Nucleus accumbens (tissue), 56 donors: ENCODE measurements at regions not wholly inside any gene's neighbourhood (a gene's known extent, or its start where the extent isn't known, plus 50 kb on each side); places are given as distances from the start of the nearest gene placed in this dataset.

Experiments used
- DNase-seq, 56 donors: peaks; one replicate each; lab custom pipeline; 2025; lab: John Stamatoyannopoulos, UW

DNA sequence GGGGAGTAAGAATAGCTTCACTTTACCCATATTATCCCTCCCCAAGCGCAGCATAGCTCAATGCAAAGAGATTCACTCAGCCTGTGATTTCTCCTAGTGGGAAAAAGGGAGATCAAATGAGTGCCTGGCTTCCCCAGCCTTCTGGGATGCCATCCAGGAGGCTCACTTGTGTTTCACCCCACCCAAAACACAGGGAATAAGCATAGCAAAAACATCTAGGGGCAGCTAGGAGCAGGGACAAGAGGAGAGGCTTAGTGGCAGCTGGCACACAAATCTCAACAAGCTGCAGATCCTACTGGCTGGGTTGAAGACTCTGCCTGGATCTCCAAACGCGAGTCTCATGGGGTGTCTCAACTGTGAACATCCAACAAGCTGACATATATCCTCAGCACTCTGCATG, 715.8 kb downstream of the RNF144B start:
- peak in 1 of 56 donors; percentile 0 for DNase-seq

DNA sequence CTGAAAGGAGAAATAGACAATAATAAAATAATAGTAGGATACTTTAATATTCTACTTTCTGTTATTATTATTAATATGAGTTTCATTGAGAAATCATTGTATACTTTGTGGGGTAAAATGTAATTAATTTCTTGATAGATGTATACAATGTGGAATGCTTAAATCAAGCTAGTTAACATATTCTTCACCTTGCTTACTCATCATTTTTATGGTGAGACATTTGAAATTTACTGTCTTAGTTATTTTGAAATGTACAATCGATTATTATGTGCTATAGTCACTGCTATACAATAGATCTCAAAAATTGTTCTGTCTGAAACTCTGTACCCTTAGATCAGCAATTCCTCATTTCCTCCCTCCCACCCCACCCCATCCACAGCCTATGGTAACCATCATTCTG, 720.3 kb downstream of the RNF144B start:
- DNase-seq, result no peak

DNA sequence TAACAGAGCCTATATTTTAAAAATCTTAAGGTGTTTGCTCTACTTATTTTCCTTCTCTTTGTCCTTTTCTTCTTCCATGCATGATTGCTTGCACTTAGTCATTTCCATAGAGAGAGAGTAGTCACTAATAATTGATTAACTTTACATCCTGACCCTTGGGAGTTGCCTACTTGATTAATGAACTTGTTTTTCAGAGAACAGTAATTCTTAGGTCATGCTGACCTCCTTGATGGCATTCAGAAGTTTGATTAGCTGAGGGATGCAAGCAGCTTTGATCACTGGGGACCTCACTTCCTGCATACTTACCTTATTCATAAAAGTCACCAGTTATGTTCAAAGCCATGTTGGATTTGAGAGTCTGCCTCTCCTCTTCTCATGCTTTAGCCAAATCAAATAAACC, 715.6 kb upstream of the ID4 start:
- no peak for DNase-seq

DNA sequence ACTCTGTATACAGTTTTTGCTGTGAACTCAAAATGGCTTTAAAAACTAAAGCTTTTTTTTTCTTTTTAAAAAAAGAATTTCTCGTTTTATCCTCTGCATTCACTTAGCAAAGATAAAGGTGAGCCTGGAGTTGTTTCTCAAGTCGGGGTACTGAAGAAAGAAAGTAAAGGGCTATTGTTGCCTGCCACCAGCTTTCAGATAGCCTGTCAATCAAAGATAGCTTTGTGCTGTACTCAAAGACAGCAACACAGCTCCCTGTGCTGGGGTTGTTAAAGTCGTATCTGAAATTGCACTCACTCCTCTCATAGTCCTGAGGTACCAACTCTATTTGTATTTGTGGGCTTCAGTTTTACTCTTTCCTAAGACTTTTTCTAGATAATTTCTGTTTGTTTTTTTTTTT, 710.1 kb upstream of the ID4 start:
- no peak for DNase-seq

DNA sequence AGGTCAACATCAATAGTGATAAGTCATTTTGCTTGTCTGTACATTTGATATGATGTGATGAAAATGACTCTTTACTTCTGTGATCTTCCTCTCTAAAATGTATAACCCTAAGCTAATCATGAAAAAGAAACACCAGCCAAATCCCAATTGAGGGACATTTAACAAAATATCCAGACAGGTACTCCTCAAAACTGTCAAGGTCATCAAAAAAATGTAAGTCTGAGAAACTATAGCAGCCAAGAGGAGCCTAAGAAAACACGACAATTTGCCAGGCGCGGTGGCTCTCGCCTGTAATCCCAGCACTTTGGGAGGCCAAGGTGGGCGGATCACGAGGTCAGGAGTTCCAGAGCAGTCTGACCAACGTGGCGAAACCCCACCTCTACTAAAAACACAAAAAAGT, 708.5 kb upstream of the ID4 start:
- no peak for DNase-seq

DNA sequence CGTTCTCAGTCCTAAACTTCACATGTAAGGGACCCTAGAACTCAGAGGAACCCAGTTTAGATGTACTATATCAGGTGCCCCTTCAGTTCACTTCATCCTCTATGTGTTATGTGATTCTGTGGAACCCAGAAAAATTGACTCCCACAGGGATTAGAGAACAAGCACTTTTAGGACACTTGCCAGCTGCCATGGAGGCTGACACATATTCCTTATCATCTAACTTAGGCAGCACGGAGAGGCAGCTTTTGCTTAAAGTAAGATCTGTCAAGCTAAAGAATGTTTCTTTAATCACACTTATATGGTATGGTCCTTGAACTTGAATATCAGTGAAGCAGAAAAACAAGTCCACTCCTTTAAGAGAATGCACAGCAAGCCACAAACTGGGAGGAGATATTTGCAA, 701.5 kb upstream of the ID4 start:
- no peak for DNase-seq

DNA sequence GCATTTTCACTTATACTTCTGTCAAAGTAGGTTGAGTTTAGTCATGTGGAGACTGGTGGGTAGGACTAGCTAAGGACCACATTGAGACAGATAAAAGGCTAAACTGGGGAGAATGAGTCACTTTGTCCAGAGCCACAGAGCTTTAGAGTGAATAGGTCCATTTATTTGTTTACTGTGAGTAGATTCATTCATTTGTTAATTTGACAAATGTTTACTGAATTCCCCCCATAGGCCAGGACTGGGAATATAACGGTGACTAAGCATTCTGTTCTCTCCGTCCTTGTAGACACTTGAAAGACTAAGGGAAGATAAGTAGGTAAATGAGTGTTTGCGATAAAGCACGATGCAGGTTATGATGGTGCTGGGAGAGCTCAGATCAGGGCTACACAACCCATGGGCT, 699.7 kb upstream of the ID4 start:
- DNase-seq, result no peak

DNA sequence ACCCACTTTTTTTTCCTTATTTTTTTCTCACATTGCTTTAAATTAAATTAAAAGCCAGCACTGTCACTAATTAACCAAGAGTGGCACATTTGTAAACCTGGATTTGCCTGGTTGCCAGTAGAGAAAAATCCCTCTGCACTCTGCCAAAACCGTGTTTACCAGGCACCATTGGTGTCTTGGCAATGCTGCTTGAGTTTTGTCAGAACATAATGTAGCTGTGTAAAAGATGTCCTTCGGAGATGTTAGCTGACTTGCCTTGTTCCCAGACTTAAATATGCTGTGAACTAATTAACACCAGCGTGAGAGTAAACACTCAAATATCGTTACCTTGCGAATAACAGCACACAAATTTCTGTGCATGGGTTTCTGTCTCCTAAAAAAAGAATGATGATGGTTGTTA, 694.9 kb upstream of the ID4 start:
- DNase-seq, result peak in 5 of 56 donors; percentile 2 to 31 (median 4)

DNA sequence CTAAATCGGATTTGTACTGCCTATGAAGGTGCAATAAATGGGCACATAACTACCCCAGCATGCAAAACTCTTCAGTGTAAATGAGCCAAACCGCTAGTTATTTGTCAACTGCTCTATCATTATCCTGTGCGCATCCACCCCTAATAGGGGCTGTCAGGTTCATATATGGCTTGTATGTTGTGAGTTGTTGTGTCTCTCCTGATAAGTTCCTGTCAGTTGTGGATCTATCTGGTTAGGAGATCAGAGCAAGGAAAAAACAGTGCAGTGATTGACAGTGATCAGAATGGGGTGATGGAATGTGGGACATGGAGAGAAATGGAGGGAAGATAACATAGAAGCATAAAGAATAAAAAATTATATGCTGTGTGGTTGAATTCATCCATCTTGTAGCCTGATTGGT, 686.9 kb upstream of the ID4 start:
- no peak for DNase-seq

DNA sequence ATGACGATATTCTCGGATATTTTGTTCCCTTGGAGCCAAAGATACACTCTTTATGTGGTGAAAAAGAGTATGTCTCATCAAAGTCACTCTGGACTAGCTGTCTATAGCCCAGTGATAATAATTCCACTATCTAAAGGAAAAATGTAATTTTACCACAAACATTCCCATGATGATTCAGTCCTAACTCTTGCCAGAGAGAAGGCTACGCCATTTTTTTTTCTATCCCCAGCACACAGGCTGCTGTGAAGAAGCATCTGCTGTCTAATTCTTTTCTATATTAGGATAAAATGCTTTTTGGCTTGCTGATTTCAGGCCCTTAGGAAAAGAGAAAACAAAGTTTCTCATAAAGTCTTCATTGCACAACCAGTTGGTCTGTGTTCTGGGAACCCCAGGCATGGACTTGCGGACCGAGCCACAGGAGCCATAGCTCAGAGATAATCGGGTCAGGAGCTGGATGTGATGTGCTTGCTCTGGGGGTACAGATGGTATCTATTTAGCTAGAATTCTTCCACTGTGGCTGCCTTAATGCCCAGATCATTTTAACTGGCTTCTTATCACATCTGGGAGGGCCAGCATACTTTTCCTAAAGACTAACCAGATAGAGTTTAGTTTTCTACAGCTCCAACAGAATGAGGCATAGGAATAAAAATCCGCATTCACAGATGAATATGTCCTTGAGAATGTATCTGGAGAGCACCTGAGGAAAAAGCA, 683.7 kb upstream of the ID4 start:
- no peak for DNase-seq

DNA sequence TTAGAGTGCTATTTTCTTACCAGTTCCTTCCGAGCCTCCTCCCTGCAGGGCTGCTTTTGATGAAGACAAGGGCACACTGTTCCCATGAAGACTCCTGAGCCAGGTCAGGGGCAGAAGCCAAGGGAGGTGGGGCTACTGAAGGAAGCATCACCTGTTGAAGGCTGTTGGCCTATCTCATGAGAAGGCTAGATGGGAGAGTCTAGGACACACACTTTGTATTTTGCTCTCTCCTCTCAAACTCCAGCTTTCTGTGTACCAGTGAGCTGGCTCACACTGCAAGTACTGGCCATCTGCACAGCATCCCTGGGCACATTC, 683.2 kb upstream of the ID4 start:
- DNase-seq, result no peak

DNA sequence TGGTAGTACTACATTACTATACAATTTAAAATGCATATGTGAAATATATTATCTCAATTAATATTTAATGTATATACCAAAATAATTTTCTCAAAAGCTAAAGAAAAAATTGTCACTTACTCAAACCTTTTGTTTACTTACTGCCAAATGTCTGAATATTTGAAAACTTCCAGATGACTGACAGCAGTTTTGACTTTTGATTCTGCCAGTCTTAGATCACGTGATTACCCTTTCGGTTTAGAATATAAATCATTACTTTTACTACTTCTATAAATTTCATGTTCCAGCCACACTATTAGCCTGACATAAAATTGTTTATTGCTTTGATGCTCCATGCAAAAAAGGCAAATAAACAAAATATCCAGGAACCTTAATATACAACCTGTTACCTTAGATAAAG, 680.7 kb upstream of the ID4 start:
- no peak for DNase-seq

DNA sequence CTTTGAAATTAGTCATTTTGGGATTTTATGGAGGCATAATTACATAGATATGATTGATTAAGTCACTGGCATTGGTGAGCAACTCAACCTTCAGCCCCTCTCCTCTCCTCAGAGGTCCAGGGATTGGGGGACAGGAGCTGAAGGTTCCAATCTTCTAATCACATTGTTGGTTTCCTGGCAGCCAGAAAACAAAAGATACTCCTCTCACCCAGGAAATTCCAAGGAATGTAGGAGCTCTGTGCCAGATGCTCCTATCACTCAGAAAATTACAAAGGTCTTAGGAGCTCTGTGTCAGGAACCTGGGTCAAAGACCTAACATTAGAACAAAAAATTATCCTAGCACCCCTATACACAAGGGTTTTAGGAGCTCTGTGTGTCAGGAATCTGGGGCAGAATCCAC, 679.7 kb upstream of the ID4 start:
- no peak for DNase-seq

DNA sequence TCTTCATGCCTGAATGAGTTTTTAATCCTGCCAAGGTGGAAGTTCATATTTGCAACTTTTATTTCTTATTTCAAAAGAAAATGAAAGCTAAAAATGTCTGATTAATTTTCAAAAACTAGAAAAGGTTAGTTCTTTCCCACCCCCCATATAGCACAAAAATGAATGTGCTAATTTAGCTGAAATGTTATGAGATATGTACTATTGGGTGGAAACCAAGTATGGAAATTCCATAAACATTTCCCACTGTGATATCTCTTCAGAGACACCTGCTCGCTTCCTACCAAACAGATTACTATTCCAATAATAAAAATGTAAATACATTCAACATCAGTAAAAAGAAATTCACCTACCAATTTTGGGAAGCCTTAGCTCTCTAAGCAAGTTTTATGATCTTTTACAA, 678.6 kb upstream of the ID4 start:
- no peak for DNase-seq

DNA sequence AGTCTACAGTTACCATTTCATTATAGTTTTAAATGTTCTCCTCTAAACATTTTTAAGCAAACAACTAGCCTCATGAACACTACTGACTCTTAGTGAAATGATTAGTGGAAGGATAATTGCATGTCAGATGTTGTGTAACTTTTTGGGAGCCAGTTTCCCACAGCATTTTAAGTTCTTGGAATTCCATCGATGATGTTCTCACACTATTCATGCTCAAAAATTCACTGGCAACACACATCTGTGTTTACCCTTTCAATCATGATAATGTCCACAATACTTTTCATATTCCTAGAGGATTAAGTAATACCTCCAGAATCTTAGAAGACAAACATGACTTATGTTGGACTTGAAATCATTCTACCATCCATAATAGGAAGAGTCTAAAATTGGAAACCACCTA, 678.1 kb upstream of the ID4 start:
- DNase-seq, result no peak

DNA sequence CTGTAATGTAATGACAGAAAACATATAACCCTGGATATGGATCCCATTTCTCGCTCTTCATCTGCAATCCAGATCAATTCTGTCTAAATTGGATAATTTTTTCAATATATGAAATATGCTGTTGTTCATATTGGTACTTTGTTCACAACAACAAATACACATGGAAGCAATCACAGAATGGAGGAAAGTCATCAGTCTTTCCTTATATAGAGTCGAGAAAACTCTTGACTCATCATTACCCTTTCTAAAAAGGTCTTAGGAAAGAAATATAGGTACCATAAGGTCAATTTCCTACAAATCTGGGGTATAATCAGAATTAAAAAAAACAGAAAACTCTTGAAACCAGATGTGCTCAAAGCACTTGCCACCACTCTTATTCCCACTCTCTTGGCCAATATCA, 677.6 kb upstream of the ID4 start:
- no peak for DNase-seq

DNA sequence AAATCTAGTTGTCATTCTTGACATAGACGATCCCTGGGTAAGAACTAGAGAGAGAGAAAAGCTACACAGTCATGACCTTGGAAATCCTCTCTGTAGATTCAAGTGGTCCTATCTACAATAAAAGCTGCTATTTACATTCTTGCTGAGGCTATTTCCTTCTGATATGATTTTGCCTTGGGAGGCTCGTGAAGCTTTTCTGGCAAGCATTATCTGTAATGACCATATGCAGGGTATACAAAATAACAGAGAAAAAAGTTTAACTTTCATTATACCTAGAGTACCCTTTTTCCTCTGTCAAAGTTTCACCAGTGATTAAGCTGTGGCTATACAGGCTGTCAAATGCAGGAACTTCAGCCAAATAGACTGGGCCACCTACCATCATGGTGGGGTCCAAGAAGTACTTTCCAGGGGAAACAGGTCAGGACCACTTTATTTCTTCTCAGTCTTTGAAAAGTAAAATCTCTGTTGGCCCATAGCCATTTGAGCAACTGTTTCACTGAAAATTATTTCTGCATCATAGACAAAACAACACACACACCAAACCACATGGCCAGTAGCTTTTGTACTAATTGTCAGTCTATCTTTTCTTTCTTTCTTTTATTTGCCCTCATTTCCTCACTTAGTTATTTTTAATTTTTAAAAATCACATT, 677.0 kb upstream of the ID4 start:
- no peak for DNase-seq

DNA sequence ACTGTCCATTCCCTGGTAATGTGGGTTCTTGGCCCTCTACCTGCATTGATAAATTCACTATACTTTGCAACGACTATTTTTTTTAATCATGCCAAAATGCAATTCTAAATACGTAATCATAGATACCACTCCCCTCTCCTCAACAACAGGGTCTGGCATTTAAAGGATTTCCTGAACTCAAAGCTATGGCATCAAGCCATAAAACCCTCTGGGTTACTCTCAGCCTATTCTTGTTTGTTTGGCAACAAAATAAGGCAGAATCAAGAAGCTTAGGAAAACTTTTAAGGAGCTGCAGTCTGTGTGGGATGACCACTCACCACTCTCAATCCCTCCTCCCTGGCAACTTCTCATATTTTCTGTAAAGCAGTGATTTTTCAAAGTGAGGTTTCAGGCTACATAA, 669.9 kb upstream of the ID4 start:
- DNase-seq, result no peak

DNA sequence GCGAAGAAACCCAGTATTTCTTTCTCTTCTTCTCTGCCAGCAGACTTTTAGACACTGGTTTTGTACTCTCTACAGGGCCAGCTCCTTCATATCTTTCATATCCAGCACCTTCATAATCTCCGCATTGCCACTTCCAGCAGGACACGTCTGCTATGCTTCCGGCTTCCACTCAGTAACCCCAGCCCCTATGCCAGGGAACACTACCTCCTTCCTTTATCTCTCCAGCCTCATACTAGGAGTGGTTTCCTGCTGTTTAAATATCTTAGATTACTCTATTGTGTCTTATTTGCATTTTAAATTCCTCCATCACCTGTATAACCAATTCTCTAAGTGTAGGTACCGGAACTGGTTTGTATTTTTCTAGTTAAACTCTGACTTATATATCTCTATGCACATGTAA, 667.8 kb upstream of the ID4 start:
- DNase-seq, result no peak

DNA sequence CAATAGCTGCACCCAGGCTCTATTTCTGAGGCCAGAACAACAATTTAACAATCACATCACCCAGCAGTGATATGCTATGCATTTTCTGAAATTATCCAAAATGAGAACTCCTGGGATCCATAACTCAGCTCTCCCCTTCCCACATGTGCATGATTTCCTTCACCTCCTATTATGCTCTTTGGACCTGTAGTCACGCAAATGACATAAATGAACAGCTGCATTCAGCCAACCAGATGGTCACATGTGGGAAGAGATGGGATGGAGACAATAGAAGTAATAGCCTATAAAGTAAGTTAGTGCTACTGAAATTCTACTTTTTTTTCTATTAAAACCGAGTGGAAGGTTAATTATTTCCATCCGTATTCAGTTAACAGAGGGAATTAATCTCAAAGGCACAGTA, 662.1 kb upstream of the ID4 start:
- DNase-seq, result no peak

DNA sequence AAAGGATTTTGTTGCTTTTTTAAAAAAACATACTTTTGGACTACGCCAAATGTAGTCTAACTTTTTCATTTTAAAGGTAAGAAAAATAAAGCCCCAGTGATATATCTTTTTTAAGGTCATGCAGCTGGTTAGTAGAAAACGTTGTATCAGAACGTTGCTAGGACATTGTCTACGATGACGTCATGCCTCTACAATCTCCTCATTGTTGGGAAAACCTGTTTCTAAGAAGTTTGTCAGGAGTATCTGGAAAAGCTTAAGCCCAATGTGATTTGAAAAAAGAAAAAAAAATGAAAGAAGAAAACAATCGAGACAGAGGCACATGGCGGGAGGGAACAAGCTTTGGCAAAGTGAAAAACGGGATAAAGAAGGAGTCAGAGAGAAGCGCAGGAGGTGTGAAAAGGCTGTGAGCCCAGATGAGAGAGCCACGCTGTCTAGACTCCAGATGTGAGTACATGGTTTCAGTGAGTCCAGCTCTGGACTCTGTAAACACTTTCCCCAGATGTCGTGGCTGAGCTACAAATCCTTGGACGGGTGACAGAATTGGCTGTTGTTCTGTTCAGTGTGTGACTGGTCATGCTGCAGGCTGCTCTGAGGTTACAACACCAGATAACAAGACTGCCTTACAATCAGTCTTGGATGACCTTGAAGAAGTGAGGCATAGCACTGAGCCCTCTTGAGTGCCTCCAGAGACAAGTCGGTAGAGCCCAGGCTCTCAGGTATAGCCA, 656.7 kb upstream of the ID4 start:
- DNase-seq, result peak in 26 of 56 donors; percentile 0 to 37 (median 6)

DNA sequence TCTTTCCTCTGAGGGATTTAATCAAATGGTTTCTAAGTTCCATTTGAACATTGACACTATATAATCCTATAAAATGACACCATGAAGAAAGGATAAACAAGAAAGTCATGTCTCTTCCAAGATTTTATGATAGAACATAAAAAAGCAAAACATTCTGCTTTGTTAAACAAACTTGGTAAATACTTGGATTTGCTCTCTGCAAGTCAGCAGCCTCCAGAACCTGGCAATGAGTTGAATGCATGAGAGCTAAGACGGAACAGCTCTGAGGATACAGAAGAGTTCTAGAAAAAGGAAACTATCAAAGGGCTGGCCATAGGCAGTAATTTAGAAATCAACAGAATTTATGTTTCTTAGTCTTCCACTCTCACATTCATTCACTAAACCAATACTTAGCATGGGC, 656.0 kb upstream of the ID4 start:
- no peak for DNase-seq
